ENCODE measurements at regions not wholly inside any gene's neighbourhood (a gene's known extent, or its start where the extent isn't known, plus 50 kb on each side); places are given as distances from the start of the nearest gene placed in this dataset.
"Not testable (repeated sequence)": the region's sequence is repeated elsewhere in the genome, so short reads cannot be mapped to it uniquely, and the experiment has no call there.

DNA sequence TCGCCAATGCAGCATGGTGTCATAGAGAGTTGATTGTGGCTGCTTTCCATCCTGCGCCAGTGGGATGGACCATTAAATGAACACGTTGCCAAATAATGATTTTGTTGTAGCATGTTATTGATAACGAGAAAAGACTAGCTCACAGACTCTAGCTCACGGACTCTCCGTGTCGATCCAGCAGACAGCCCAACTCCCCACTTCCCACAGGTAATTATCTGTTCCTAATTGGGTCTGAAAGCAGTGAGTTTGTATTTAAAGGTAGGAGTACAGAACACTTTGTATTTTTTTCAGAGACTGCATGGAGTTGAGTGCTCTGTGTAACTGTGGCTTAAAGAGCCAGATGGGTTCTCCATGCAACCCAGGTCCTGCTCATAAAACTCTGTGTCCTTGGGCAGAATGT is 1250.5 kb downstream of the TYW1 start:
- no peak for DNase-seq

DNA sequence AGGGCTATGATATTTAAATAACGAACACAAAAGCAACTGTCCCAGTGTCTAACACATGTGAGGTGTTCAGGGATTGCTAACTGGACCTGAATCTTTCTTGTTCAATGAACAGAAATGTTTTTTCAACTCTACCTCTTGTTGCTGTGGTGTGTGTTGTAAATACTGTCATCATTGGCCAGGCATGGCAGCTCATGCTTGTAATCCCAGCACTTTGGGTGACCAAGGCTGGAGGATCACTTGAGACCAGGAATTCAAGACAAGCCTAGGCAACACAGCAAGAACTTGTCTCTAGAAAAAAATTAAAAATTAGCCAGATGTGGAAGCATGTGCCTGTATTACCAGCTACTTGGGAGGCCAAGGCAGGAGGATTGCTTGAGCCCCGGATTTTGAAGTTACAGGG is 1250.9 kb downstream of the TYW1 start:
- DNase-seq = no peak
- H3K27ac ChIP-seq = no peak overlapping the region
- H3K9me3 ChIP-seq (ENCODE audit: severe bottlenecking) = no peaks in the 10 kb centered on the region
- TF ChIP-seq, protein P1, sequence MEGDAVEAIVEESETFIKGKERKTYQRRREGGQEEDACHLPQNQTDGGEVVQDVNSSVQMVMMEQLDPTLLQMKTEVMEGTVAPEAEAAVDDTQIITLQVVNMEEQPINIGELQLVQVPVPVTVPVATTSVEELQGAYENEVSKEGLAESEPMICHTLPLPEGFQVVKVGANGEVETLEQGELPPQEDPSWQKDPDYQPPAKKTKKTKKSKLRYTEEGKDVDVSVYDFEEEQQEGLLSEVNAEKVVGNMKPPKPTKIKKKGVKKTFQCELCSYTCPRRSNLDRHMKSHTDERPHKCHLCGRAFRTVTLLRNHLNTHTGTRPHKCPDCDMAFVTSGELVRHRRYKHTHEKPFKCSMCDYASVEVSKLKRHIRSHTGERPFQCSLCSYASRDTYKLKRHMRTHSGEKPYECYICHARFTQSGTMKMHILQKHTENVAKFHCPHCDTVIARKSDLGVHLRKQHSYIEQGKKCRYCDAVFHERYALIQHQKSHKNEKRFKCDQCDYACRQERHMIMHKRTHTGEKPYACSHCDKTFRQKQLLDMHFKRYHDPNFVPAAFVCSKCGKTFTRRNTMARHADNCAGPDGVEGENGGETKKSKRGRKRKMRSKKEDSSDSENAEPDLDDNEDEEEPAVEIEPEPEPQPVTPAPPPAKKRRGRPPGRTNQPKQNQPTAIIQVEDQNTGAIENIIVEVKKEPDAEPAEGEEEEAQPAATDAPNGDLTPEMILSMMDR (IDR thresholded peaks at IDR 0.05; ENCODE audit: low read depth, low read length) = no peak
- no peaks in the 10 kb centered on the region for H3K27me3 ChIP-seq (ENCODE audit: insufficient read depth, low read depth, severe bottlenecking)
- H3K36me3 ChIP-seq = no peaks in the 10 kb centered on the region
- no peak overlapping the region for H3K4me3 ChIP-seq (ENCODE audit: low read depth, low read length)

More for the DNA sequence above, 1250.5 kb downstream of the TYW1 start:
- Histone ChIP-seq H3K4me3 (ENCODE audit: low read depth, low read length) (no peak overlapping the region), H3K27ac (no peak overlapping the region), H3K9me3 (ENCODE audit: severe bottlenecking) (no peaks in the 10 kb centered on the region), H3K36me3 (no peaks in the 10 kb centered on the region), H3K27me3 (ENCODE audit: insufficient read depth, low read depth, severe bottlenecking) (no peaks in the 10 kb centered on the region)
- TF ChIP-seq, protein P1 (IDR thresholded peaks at IDR 0.05; ENCODE audit: low read depth, low read length) = no peak

DNA sequence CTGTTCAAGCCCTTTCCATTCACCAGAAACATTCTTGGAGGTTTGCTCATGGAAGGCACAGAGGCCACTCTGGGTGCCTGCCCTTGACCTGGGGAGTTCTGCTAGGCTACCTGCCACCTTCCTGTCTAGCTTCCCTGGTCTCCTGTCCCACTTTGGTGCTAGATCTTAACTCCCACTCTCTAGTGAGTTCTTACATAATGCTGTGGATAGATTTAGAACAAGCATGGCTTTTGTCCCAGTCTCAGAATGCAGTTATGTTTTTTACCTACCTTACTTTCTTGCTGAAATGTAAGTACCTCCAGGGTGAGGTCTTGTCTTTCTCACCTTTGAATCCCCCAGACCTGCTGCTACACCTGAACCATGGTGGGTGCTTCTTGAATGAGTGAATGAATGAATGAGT is 1252.3 kb downstream of the TYW1 start:
- TF ChIP-seq, protein P1 (IDR thresholded peaks at IDR 0.05; ENCODE audit: low read depth, low read length) = no peak
- Histone ChIP-seq H3K36me3 (no peaks in the 10 kb centered on the region), H3K27me3 (ENCODE audit: insufficient read depth, low read depth, severe bottlenecking) (no peaks in the 10 kb centered on the region), H3K27ac (no peak overlapping the region), H3K9me3 (ENCODE audit: severe bottlenecking) (no peaks in the 10 kb centered on the region), H3K4me3 (ENCODE audit: low read depth, low read length) (no peak overlapping the region)
- no peak for DNase-seq

DNA sequence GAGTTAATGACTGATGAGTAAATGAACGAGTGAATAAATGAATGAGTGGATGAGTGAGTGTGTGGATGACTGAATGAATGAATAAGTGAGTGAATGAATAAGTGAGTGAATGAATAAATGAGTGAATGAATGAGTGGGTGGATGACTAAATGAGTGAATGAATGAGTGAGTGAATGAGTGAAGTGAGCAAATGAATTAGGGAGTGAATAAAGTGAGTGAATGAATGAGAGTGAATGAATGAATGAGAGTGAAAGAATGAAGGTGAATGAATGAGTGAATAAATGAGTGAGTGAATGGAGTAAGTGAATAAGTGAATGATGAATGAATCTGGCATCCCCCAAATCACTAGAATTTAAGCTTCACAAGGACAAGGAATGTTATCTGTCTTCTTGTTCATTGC is 1253.0 kb downstream of the TYW1 start:
- Histone ChIP-seq H3K9me3 (ENCODE audit: severe bottlenecking) (no peaks in the 10 kb centered on the region), H3K27me3 (ENCODE audit: insufficient read depth, low read depth, severe bottlenecking) (peaks cover 3% of the 10 kb centered on the region), H3K4me3 (ENCODE audit: low read depth, low read length) (no peak overlapping the region), H3K27ac (no peak overlapping the region), H3K36me3 (no peaks in the 10 kb centered on the region)
- DNase-seq = no peak
- TF ChIP-seq, protein P1 (IDR thresholded peaks at IDR 0.05; ENCODE audit: low read depth, low read length) = no peak

DNA sequence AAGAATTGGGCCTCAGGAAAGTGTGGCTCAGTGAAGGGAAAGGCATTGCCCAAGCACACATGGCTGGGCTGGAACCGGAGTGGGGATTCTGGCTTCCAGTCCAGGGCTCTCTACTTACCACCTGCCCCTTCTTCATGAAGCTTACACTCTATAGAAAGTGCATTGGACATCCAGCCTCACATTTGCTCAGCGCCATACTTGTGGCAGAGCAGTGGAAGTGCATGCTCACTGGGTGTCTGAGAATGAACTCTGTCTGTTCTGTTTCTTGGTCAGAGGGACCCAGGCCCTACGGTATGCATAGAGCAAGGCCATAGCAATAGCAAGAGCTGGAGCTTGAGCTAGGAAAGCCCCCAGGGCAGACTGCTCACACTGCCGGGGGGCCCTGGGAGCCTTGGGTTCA is 1253.5 kb downstream of the TYW1 start:
- H3K27ac ChIP-seq = no peak overlapping the region
- peaks cover 3% of the 10 kb centered on the region for H3K27me3 ChIP-seq (ENCODE audit: insufficient read depth, low read depth, severe bottlenecking)
- H3K4me3 ChIP-seq (ENCODE audit: low read depth, low read length) = no peak overlapping the region
- TF ChIP-seq, protein P1 (IDR thresholded peaks at IDR 0.05; ENCODE audit: low read depth, low read length) = peak; percentile 17; the same call in 1 of the 2 replicates
- no peaks in the 10 kb centered on the region for H3K36me3 ChIP-seq
- H3K9me3 ChIP-seq (ENCODE audit: severe bottlenecking) = no peaks in the 10 kb centered on the region
- DNase-seq = no peak

DNA sequence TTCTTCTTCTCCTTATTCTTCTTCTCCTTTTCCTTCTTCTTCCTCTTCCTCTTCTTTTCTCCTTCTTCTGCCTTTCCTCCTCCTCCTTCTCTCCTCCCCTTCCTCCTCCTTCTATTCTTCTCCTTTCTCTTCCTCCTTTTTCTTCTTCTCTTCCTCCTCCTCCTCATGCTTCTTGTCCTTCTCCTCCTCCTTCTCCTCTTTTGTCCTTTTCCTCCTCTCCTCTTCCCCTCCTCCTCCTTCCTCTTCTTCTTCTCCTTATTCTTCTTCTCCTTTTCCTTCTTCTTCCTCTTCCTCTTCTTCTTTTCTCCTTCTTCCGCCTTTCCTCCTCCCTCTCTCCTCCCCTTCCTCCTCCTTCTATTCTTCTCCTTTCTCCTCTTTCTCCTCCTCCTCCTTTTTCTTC is 1258.2 kb downstream of the TYW1 start:
- not testable (repeated sequence) for DNase-seq; H3K36me3 ChIP-seq; H3K9me3 ChIP-seq (ENCODE audit: severe bottlenecking); H3K4me3 ChIP-seq (ENCODE audit: low read depth, low read length); H3K27me3 ChIP-seq (ENCODE audit: insufficient read depth, low read depth, severe bottlenecking); H3K27ac ChIP-seq
